DOHH2 (cell line): ENCODE measurements at regions not wholly inside any gene's neighbourhood (a gene's known extent, or its start where the extent isn't known, plus 50 kb on each side); places are given as distances from the start of the nearest gene placed in this dataset.

Experiments used
- H3F3A ChIP-seq: fragments of 200-600 bp; sonication (generic), shearing (Covaris generic); 2 replicates; pipeline ENCODE4 v1.6.0; 2016; ENCODE audit warnings: antibody characterized with exemption, mild to moderate bottlenecking; ENCODE audit not compliant: control insufficient read depth, insufficient read depth
- H3K27ac ChIP-seq: fragments of 200-600 bp; sonication (generic); 2 replicates; pipeline ENCODE4 v1.5.1; 2014; ENCODE audit warnings: low read depth, mild to moderate bottlenecking, low read length, moderate library complexity
- H3K27me3 ChIP-seq: fragments of 200-600 bp; sonication (generic); 2 replicates; pipeline ENCODE4 v1.6.1; 2014; ENCODE audit warnings: mild to moderate bottlenecking, low read length, mixed read lengths; ENCODE audit not compliant: control insufficient read depth
- H3K36me3 ChIP-seq: fragments of 200-600 bp; sonication (generic); 2 replicates; pipeline ENCODE4 v1.6.1; 2014; ENCODE audit warnings: mild to moderate bottlenecking, low read length, moderate library complexity, mixed read lengths; ENCODE audit not compliant: control insufficient read depth
- H3K4me1 ChIP-seq: fragments of 200-600 bp; sonication (generic); 2 replicates; pipeline ENCODE4 v1.6.1; 2014; ENCODE audit warnings: mild to moderate bottlenecking, low read length, mixed read lengths; ENCODE audit not compliant: control insufficient read depth
- H3K4me2 ChIP-seq: fragments of 200-600 bp; sonication (generic); 2 replicates; pipeline ENCODE4 v1.6.0; 2014; ENCODE audit warnings: mild to moderate bottlenecking, low read length, moderate library complexity
- H3K4me3 ChIP-seq: fragments of 200-600 bp; sonication (generic); 2 replicates; pipeline ENCODE4 v1.5.1; 2014; ENCODE audit warnings: mild to moderate bottlenecking, low read length, mixed read lengths
- H3K79me2 ChIP-seq: fragments of 200-600 bp; sonication (generic); 2 replicates; pipeline ENCODE4 v1.6.1; 2014; ENCODE audit warnings: mild to moderate bottlenecking, low read length, mixed read lengths; ENCODE audit not compliant: control insufficient read depth
- H3K9me2 ChIP-seq: fragments of 200-600 bp; sonication (generic); replicated peaks from 2 replicates; pipeline ENCODE4 v1.6.1; 2014; ENCODE audit warnings: mild to moderate bottlenecking, low read length, mixed read lengths; ENCODE audit not compliant: control insufficient read depth
- H3K9me3 ChIP-seq: fragments of 200-600 bp; sonication (generic); 2 replicates; pipeline ENCODE4 v1.6.1; 2014; ENCODE audit warnings: antibody characterized with exemption, low read length, mixed read lengths; ENCODE audit not compliant: control insufficient read depth, insufficient read depth
- H4K20me1 ChIP-seq: fragments of 200-600 bp; sonication (generic); 2 replicates; pipeline ENCODE4 v1.6.0; 2014; ENCODE audit warnings: low read depth, mild to moderate bottlenecking, antibody characterized with exemption, low read length, moderate library complexity; ENCODE audit not compliant: control insufficient read depth, insufficient read depth
- EZH2phosphoT487 ChIP-seq: fragments of 200-600 bp; sonication (generic); IDR thresholded peaks from 2 replicates; pipeline ENCODE4 v1.6.1; 2017; ENCODE audit warnings: borderline replicate concordance, mild to moderate bottlenecking, antibody characterized with exemption, low read length, moderate library complexity, mixed read lengths
- TF ChIP-seq, protein P1 (sequence below): fragments of 200-600 bp; sonication (generic); IDR thresholded peaks from one replicate; pipeline ENCODE4 v1.5.1; 2014; ENCODE audit warnings: antibody characterized with exemption, mild to moderate bottlenecking, low read depth, low read length; ENCODE audit not compliant: poor library complexity, severe bottlenecking

DNA sequence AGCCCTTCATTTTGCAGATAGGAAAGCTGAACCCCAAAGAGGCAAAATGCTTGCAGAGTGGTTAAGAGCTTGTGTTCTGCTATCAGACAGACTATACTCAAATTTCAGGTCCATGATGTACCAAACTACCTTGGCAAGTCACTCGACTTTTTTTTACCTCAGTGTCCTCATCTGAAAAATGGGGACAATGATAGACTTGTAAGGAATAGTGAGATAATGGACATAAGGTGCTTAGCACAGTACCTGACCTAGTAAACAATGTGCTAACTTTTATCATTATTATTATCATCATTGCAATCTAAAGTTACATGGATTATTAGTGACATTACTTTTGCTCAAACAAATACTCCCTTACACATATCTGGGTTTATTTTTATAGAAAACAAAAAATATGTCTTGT, 79.4 kb upstream of the ARID5B start:
- Histone ChIP-seq H3K4me3 (no peak overlapping the region), H3K79me2 (no peaks in the 10 kb centered on the region), H3K4me1 (no peaks in the 10 kb centered on the region), H4K20me1 (no peaks in the 10 kb centered on the region), H3F3A (no peaks in the 10 kb centered on the region), H3K9me2 (no peaks in the 10 kb centered on the region), H3K9me3 (no peaks in the 10 kb centered on the region), H3K4me2 (no peak overlapping the region), H3K36me3 (no peaks in the 10 kb centered on the region), H3K27ac (no peak overlapping the region), H3K27me3 (no peaks in the 10 kb centered on the region)
- TF ChIP-seq EZH2phosphoT487 = no peak
- TF ChIP-seq, protein P1, sequence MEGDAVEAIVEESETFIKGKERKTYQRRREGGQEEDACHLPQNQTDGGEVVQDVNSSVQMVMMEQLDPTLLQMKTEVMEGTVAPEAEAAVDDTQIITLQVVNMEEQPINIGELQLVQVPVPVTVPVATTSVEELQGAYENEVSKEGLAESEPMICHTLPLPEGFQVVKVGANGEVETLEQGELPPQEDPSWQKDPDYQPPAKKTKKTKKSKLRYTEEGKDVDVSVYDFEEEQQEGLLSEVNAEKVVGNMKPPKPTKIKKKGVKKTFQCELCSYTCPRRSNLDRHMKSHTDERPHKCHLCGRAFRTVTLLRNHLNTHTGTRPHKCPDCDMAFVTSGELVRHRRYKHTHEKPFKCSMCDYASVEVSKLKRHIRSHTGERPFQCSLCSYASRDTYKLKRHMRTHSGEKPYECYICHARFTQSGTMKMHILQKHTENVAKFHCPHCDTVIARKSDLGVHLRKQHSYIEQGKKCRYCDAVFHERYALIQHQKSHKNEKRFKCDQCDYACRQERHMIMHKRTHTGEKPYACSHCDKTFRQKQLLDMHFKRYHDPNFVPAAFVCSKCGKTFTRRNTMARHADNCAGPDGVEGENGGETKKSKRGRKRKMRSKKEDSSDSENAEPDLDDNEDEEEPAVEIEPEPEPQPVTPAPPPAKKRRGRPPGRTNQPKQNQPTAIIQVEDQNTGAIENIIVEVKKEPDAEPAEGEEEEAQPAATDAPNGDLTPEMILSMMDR = no peak

DNA sequence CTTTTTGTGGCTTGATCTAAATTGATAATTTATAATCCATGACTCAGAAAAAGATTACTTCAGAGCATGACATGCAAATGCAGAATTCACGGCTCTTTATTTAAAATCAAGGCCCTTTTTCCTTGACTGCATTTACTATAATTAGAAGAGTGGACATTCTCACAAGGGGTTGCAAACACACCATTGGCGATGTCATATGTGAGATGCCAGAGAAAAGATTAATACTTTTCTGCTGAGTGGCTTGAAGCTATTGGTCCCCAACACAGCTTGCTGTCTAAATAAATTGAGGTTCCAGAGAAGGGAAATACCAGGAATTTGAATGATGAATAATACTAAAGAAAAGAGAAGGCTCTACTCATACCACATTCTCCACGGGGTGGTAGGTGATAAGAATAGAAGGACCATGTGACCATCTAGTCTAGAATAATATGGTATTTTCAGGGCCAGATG, 78.7 kb upstream of the ARID5B start:
- no peak overlapping the region for H3K4me2 ChIP-seq
- H3K9me3 ChIP-seq = no peaks in the 10 kb centered on the region
- no peak overlapping the region for H3K4me3 ChIP-seq
- TF ChIP-seq EZH2phosphoT487 = no peak
- TF ChIP-seq, protein P1 = no peak
- H3K79me2 ChIP-seq = no peaks in the 10 kb centered on the region
- H4K20me1 ChIP-seq = no peaks in the 10 kb centered on the region
- no peaks in the 10 kb centered on the region for H3K4me1 ChIP-seq
- no peaks in the 10 kb centered on the region for H3K36me3 ChIP-seq
- H3K27me3 ChIP-seq = no peaks in the 10 kb centered on the region
- no peak overlapping the region for H3K27ac ChIP-seq
- H3K9me2 ChIP-seq = no peaks in the 10 kb centered on the region
- H3F3A ChIP-seq = no peaks in the 10 kb centered on the region

DNA sequence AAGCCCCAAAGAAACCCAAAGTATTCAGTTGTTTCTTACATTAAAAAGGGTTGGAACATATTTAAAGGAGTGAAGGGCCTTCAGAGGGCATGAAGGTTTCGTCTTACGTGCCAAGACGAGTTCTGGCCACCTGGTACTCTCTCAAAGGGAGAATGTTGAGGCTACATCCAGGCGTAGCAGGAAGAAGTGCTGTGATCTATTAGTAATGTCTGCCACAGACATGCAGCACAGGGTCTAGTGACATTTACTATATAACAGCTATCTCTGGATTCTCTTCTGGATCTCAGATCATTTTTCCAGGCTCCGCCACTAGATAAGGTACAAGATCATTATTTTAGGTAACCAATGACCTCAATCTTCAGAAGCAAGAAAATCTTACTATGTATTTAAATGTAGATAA, 76.5 kb upstream of the ARID5B start:
- no peaks in the 10 kb centered on the region for H3K36me3 ChIP-seq
- H4K20me1 ChIP-seq = no peaks in the 10 kb centered on the region
- TF ChIP-seq, protein P1 = no peak
- no peak for TF ChIP-seq EZH2phosphoT487
- H3K9me3 ChIP-seq = no peaks in the 10 kb centered on the region
- no peaks in the 10 kb centered on the region for H3K79me2 ChIP-seq
- no peaks in the 10 kb centered on the region for H3K4me1 ChIP-seq
- no peak overlapping the region for H3K4me2 ChIP-seq
- H3K4me3 ChIP-seq = no peak overlapping the region
- no peaks in the 10 kb centered on the region for H3K9me2 ChIP-seq
- no peak overlapping the region for H3K27ac ChIP-seq
- H3K27me3 ChIP-seq = no peaks in the 10 kb centered on the region
- no peaks in the 10 kb centered on the region for H3F3A ChIP-seq

DNA sequence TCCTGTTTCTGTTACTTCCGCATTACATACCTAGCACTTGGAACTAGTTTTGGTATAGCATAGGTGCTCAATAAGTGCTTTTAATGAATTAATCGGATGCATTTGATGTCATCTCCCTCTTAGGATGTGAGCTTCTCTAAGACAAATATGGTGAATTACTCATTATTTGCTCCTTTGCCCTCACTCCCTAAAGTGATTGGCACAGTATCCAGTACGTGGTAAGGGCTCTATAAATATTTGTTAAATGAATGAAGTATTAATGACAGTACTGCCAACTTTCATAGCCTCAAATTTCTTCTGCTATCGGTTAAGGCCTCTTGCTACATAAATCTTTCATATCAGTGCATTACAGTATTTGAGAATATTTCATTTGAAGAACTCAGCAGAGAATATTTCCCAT, 75.9 kb upstream of the ARID5B start:
- Histone ChIP-seq H3K4me3 (no peak overlapping the region), H3K4me2 (no peak overlapping the region), H3K27me3 (no peaks in the 10 kb centered on the region), H3K36me3 (no peaks in the 10 kb centered on the region), H4K20me1 (no peaks in the 10 kb centered on the region), H3K79me2 (no peaks in the 10 kb centered on the region), H3K4me1 (no peaks in the 10 kb centered on the region), H3K9me3 (no peaks in the 10 kb centered on the region), H3K9me2 (no peaks in the 10 kb centered on the region), H3F3A (no peaks in the 10 kb centered on the region), H3K27ac (no peak overlapping the region)
- TF ChIP-seq, protein P1 = no peak
- TF ChIP-seq EZH2phosphoT487 = no peak
